Kidney capillary endothelial cell (primary cell): ENCODE measurements at regions not wholly inside any gene's neighbourhood (a gene's known extent, or its start where the extent isn't known, plus 50 kb on each side); places are given as distances from the start of the nearest gene placed in this dataset.

Experiments used
- DNase-seq: peaks from one replicate; pipeline ENCODE4 v3.0.0-alpha.2; 2018; ENCODE audit warnings: low spot score

GRCh38 chr7:10122551-10123100, 851.0 kb upstream of the PHF14 start:
- DNase-seq, result peak; percentile 86

- DNase-seq, result peak; percentile 12
Observed at GRCh38 chr7:10128748-10129147, 844.9 kb upstream of the PHF14 start.

GRCh38 chr7:10138087-10138854, 835.4 kb upstream of the PHF14 start:
- DNase-seq, result no peak

- DNase-seq, result no peak
Observed at GRCh38 chr7:10146271-10146670, 827.4 kb upstream of the PHF14 start.

GRCh38 chr7:10156972-10157371, 816.7 kb upstream of the PHF14 start:
- peak; percentile 81 for DNase-seq

- no peak for DNase-seq
Observed at GRCh38 chr7:10181996-10182395, 791.7 kb upstream of the PHF14 start.

GRCh38 chr7:10192074-10192473, 781.6 kb upstream of the PHF14 start:
- DNase-seq, result no peak

GRCh38 chr7:10205696-10206095, 768.0 kb upstream of the PHF14 start:
- DNase-seq, result no peak

- DNase-seq, result no peak
Observed at GRCh38 chr7:10210000-10210399, 763.7 kb upstream of the PHF14 start.

- DNase-seq, result no peak
Observed at GRCh38 chr7:10211016-10211415, 762.7 kb upstream of the PHF14 start.

GRCh38 chr7:10211861-10212260, 761.8 kb upstream of the PHF14 start:
- no peak for DNase-seq

- DNase-seq, result no peak
Observed at GRCh38 chr7:10212649-10213048, 761.0 kb upstream of the PHF14 start.

GRCh38 chr7:10216462-10216861, 757.2 kb upstream of the PHF14 start:
- no peak for DNase-seq

- no peak for DNase-seq
Observed at GRCh38 chr7:10221084-10221483, 752.6 kb upstream of the PHF14 start.

GRCh38 chr7:10222976-10223375, 750.7 kb upstream of the PHF14 start:
- DNase-seq, result no peak

- DNase-seq, result peak; percentile 16
Observed at GRCh38 chr7:10225275-10225674, 748.4 kb upstream of the PHF14 start.

GRCh38 chr7:10237306-10237705, 736.4 kb upstream of the PHF14 start:
- DNase-seq, result no peak

- no peak for DNase-seq
Observed at GRCh38 chr7:10238641-10239040, 735.0 kb upstream of the PHF14 start.

GRCh38 chr7:10239695-10240345, 733.9 kb upstream of the PHF14 start:
- DNase-seq, result no peak

- no peak for DNase-seq
Observed at GRCh38 chr7:10245406-10245805, 728.3 kb upstream of the PHF14 start.

GRCh38 chr7:10257438-10257837, 716.2 kb upstream of the PHF14 start:
- DNase-seq, result no peak

- no peak for DNase-seq
Observed at GRCh38 chr7:10266976-10267375, 706.7 kb upstream of the PHF14 start.

- DNase-seq, result no peak
Observed at GRCh38 chr7:10268034-10268433, 705.6 kb upstream of the PHF14 start.
